SU-DHL-6 (cell line): ENCODE measurements at regions not wholly inside any gene's neighbourhood (a gene's known extent, or its start where the extent isn't known, plus 50 kb on each side); places are given as distances from the start of the nearest gene placed in this dataset.

Experiments
- H2AFZ ChIP-seq: fragments of 200-600 bp; sonication (generic); 2 replicates; pipeline ENCODE4 v1.6.1; 2014; ENCODE audit warnings: low read depth, mild to moderate bottlenecking, moderate library complexity, mixed read lengths, antibody characterized with exemption, low read length; ENCODE audit not compliant: severe bottlenecking
- H3F3A ChIP-seq: fragments of 200-600 bp; shearing (Covaris generic); 2 replicates; pipeline ENCODE4 v1.6.0; 2016; ENCODE audit warnings: antibody characterized with exemption, mild to moderate bottlenecking; ENCODE audit not compliant: insufficient read depth
- H3K27ac ChIP-seq: fragments of 200-600 bp; sonication (generic); 2 replicates; pipeline ENCODE4 v1.5.1; 2016; ENCODE audit warnings: low read depth, mild to moderate bottlenecking, low read length, moderate library complexity, mixed read lengths
- H3K27me3 ChIP-seq: fragments of 200-600 bp; sonication (generic), shearing (Covaris generic); 2 replicates; pipeline ENCODE4 v1.6.0; 2014; ENCODE audit warnings: mild to moderate bottlenecking, low read length
- H3K36me3 ChIP-seq: fragments of 200-600 bp; sonication (generic); 2 replicates; pipeline ENCODE4 v1.6.1; 2014; ENCODE audit warnings: mild to moderate bottlenecking, low read length, mixed read lengths
- H3K4me2 ChIP-seq: fragments of 300-600, 200-600 bp; shearing (Covaris generic), sonication (generic); 2 replicates; pipeline ENCODE4 v1.6.0; 2014; ENCODE audit warnings: low read length, low read depth, mild to moderate bottlenecking; ENCODE audit not compliant: poor library complexity, severe bottlenecking
- H3K4me3 ChIP-seq: fragments of 200-600 bp; sonication (generic); 2 replicates; pipeline ENCODE4 v1.5.1; 2014; ENCODE audit warnings: antibody characterized with exemption, low read length, mild to moderate bottlenecking, mixed read lengths; ENCODE audit not compliant: insufficient read depth, poor library complexity, severe bottlenecking
- H3K79me2 ChIP-seq: fragments of 200-600 bp; sonication (generic); 2 replicates; pipeline ENCODE4 v1.6.1; 2014; ENCODE audit warnings: mild to moderate bottlenecking, low read length, moderate library complexity; ENCODE audit not compliant: insufficient read depth
- H3K9ac ChIP-seq: fragments of 200-600 bp; sonication (generic); 2 replicates; pipeline ENCODE4 v1.7.0; 2014; ENCODE audit warnings: mild to moderate bottlenecking, low read length
- H3K9me2 ChIP-seq: fragments of 200-600 bp; sonication (generic); replicated peaks from 2 replicates; pipeline ENCODE4 v1.6.1; 2014; ENCODE audit warnings: low read length; ENCODE audit not compliant: insufficient read depth
- H3K9me3 ChIP-seq: fragments of 200-600 bp; sonication (generic); 2 replicates; pipeline ENCODE4 v1.6.1; 2014; ENCODE audit warnings: low read length, mixed read lengths; ENCODE audit not compliant: insufficient read depth
- H4K20me1 ChIP-seq: fragments of 200-600 bp; sonication (generic); 2 replicates; pipeline ENCODE4 v1.6.1; 2014; ENCODE audit warnings: low read depth, mild to moderate bottlenecking, antibody characterized with exemption, low read length, moderate library complexity, mixed read lengths
- CTCF ChIP-seq: fragments of 200-600 bp; sonication (generic); IDR thresholded peaks from one replicate; pipeline ENCODE4 v1.5.1; 2017; ENCODE audit warnings: antibody characterized with exemption, mild to moderate bottlenecking, low read length, moderate library complexity; ENCODE audit not compliant: insufficient read depth, poor library complexity, severe bottlenecking
- EZH2phosphoT487 ChIP-seq: fragments of 200-600 bp; sonication (generic), shearing (Covaris generic); conservative IDR thresholded peaks from 2 replicates; pipeline ENCODE4 v1.6.1; 2018; ENCODE audit warnings: mild to moderate bottlenecking, antibody characterized with exemption, low read length, moderate library complexity, mixed read lengths

- H4K20me1 ChIP-seq, result no peaks in the 10 kb centered on the region
- no peak overlapping the region for H3K4me3 ChIP-seq
- peak overlapping the region; percentile 80 for H3K4me2 ChIP-seq
- peaks cover 84% of the 10 kb centered on the region for H3F3A ChIP-seq
- no peaks in the 10 kb centered on the region for H3K79me2 ChIP-seq
- H3K9me3 ChIP-seq, result no peaks in the 10 kb centered on the region
- H3K9me2 ChIP-seq, result no peaks in the 10 kb centered on the region
- peak overlapping the region; percentile 99 for H3K27ac ChIP-seq
- H3K9ac ChIP-seq, result peak overlapping the region; percentile 69
- TF ChIP-seq EZH2phosphoT487 (no peak), CTCF (no peak)
- no peaks in the 10 kb centered on the region for H3K36me3 ChIP-seq
- H3K27me3 ChIP-seq, result no peaks in the 10 kb centered on the region
- H2AFZ ChIP-seq, result peak overlapping the region; percentile 14
Measured at GRCh38 chr9:109916316-109916715, 136.3 kb downstream of the PALM2AKAP2 start.

GRCh38 chr9:109918339-109919163 lies 138.6 kb downstream of the PALM2AKAP2 start:
- TF ChIP-seq CTCF (no peak), EZH2phosphoT487 (no peak)
- peak overlapping the region; percentile 99 for H3K27ac ChIP-seq
- peak overlapping the region; percentile 69 for H3K9ac ChIP-seq
- H3K36me3 ChIP-seq, result no peaks in the 10 kb centered on the region
- peak overlapping the region; percentile 80 for H3K4me2 ChIP-seq
- no peaks in the 10 kb centered on the region for H3K27me3 ChIP-seq
- H3F3A ChIP-seq, result peaks cover 66% of the 10 kb centered on the region
- H3K9me2 ChIP-seq, result no peaks in the 10 kb centered on the region
- peak overlapping the region; percentile 14 for H3K4me3 ChIP-seq
- no peaks in the 10 kb centered on the region for H3K9me3 ChIP-seq
- H4K20me1 ChIP-seq, result no peaks in the 10 kb centered on the region
- H2AFZ ChIP-seq, result peak overlapping the region; percentile 3
- H3K79me2 ChIP-seq, result no peaks in the 10 kb centered on the region

- Histone ChIP-seq H3K9ac (peak overlapping the region; percentile 69), H4K20me1 (no peaks in the 10 kb centered on the region), H3K9me2 (no peaks in the 10 kb centered on the region), H3K36me3 (no peaks in the 10 kb centered on the region), H2AFZ (peak overlapping the region; percentile 50), H3K4me3 (no peak overlapping the region), H3F3A (peaks cover 55% of the 10 kb centered on the region), H3K79me2 (no peaks in the 10 kb centered on the region), H3K27ac (peak overlapping the region; percentile 99), H3K27me3 (no peaks in the 10 kb centered on the region), H3K4me2 (peak overlapping the region; percentile 80), H3K9me3 (no peaks in the 10 kb centered on the region)
- TF ChIP-seq CTCF, result no peak
Measured at GRCh38 chr9:109919736-109920408, 139.9 kb downstream of the PALM2AKAP2 start.
